CD14-positive monocyte (primary cell): ENCODE measurements at regions not wholly inside any gene's neighbourhood (a gene's known extent, or its start where the extent isn't known, plus 50 kb on each side); places are given as distances from the start of the nearest gene placed in this dataset.

Experiments
- DNase-seq, 3 donors: peaks; one replicate each; pipeline ENCODE4 v3.0.0-alpha.2; 2011 to 2022
- H2AFZ ChIP-seq: 2 replicates; pipeline ENCODE4 v1.6.0; 2012; ENCODE audit warnings: mild to moderate bottlenecking, low read depth, low read length, inconsistent platforms; ENCODE audit not compliant: insufficient read depth, poor library complexity, severe bottlenecking
- H3K27ac ChIP-seq, 2 donors: 1 replicate in 1 of 2; 2 replicates in 1 of 2; pipeline ENCODE4 v1.5.1; 2012 to 2013; ENCODE audit warnings: low read length in 2 of 2, control low read depth in 1 of 2, inconsistent platforms in 1 of 2, low read depth in 1 of 2, mild to moderate bottlenecking in 1 of 2
- H3K27me3 ChIP-seq, 2 donors: one replicate each; pipeline versions ENCODE4 v1.6.0 to v1.6.1; 2011 to 2013; ENCODE audit warnings: low read length in 2 of 2; ENCODE audit not compliant: control insufficient read depth in 2 of 2, insufficient read depth in 2 of 2
- H3K36me3 ChIP-seq, 2 donors: replicated peaks in 1 of 2; 1 replicate in 1 of 2; 2 replicates in 1 of 2; pipeline versions ENCODE4 v1.5.1 to v1.6.1; 2012 to 2013; ENCODE audit warnings: low read length in 2 of 2, control low read depth in 1 of 2, inconsistent platforms in 1 of 2, mild to moderate bottlenecking in 1 of 2; ENCODE audit not compliant: insufficient read depth in 2 of 2, control insufficient read depth in 1 of 2
- H3K4me1 ChIP-seq, 2 donors: 1 replicate in 1 of 2; 2 replicates in 1 of 2; pipeline versions ENCODE4 v1.5.1 to v1.6.1; 2012 to 2013; ENCODE audit warnings: low read length in 2 of 2, control low read depth in 1 of 2, inconsistent platforms in 1 of 2, mild to moderate bottlenecking in 1 of 2, moderate library complexity in 1 of 2; ENCODE audit not compliant: insufficient read depth in 2 of 2, control insufficient read depth in 1 of 2
- H3K4me2 ChIP-seq: replicated peaks from 2 replicates; pipeline ENCODE3; 2012; ENCODE audit warnings: low read length, moderate library complexity, mild to moderate bottlenecking; ENCODE audit not compliant: poor library complexity, severe bottlenecking; ENCODE audit errors: extremely low read depth
- H3K4me3 ChIP-seq, 3 experiments: fragments of 200-600 bp in 1 of 3; sonication (generic) in 1 of 3; replicated peaks in 1 of 3; 1 replicate in 2 of 3; 2 replicates in 1 of 3; pipeline ENCODE4 v1.5.1; 2011 to 2013; ENCODE audit warnings: low read length in 3 of 3, mild to moderate bottlenecking in 3 of 3, control low read depth in 2 of 3, low read depth in 2 of 3, inconsistent platforms in 1 of 3, moderate library complexity in 1 of 3
- H3K79me2 ChIP-seq: 2 replicates; pipeline ENCODE4 v1.6.0; 2012; ENCODE audit warnings: mild to moderate bottlenecking, control low read depth, inconsistent platforms, low read length, moderate library complexity; ENCODE audit not compliant: insufficient read depth
- H3K9ac ChIP-seq: 2 replicates; pipeline ENCODE4 v1.6.0; 2017; ENCODE audit warnings: low read length, mild to moderate bottlenecking; ENCODE audit not compliant: insufficient read depth, poor library complexity, severe bottlenecking
- H3K9me3 ChIP-seq, 2 donors: replicated peaks in 1 of 2; 1 replicate in 1 of 2; 2 replicates in 1 of 2; pipeline versions ENCODE4 v1.5.1 to v1.6.1; 2012 to 2013; ENCODE audit warnings: low read length in 2 of 2, control low read depth in 1 of 2; ENCODE audit not compliant: control insufficient read depth in 1 of 2, insufficient read depth in 1 of 2
- H4K20me1 ChIP-seq: 2 replicates; pipeline ENCODE4 v1.6.0; 2012; ENCODE audit warnings: mild to moderate bottlenecking, low read length, control low read depth, moderate library complexity; ENCODE audit not compliant: insufficient read depth
- H3K27ac Mint-ChIP-seq, 7 donors: one replicate each; pipeline ENCODE4 v1.8.0; 2020; ENCODE audit warnings: mild to moderate bottlenecking in 7 of 7, mixed read lengths in 7 of 7, moderate library complexity in 6 of 7, inconsistent platforms in 2 of 7
- H3K27me3 Mint-ChIP-seq, 3 donors: one replicate each; pipeline ENCODE4 v1.8.0; 2021 to 2022; ENCODE audit warnings: low read depth in 3 of 3, mild to moderate bottlenecking in 3 of 3, mixed read lengths in 3 of 3, moderate library complexity in 3 of 3, inconsistent platforms in 1 of 3
- H3K36me3 Mint-ChIP-seq, 2 donors: one replicate each; pipeline ENCODE4 v1.8.0; 2020; ENCODE audit warnings: mixed read lengths in 2 of 2, inconsistent platforms in 1 of 2, mild to moderate bottlenecking in 1 of 2
- H3K4me1 Mint-ChIP-seq: one replicate; pipeline ENCODE4 v1.8.0; 2020; ENCODE audit warnings: mild to moderate bottlenecking, mixed read lengths
- H3K4me3 Mint-ChIP-seq, 2 donors: one replicate each; pipeline ENCODE4 v1.8.0; 2020; ENCODE audit warnings: mild to moderate bottlenecking in 2 of 2, mixed read lengths in 2 of 2, moderate library complexity in 1 of 2
- H3K9me3 Mint-ChIP-seq, 7 donors: one replicate each; pipeline ENCODE4 v1.8.0; 2020 to 2022; ENCODE audit warnings: mixed read lengths in 7 of 7, mild to moderate bottlenecking in 6 of 7, moderate library complexity in 6 of 7, inconsistent platforms in 2 of 7
- WGBS: methylation state at CpG from one replicate; pipeline ENCODE4 v1.1.5; 2013; ENCODE audit warnings: missing lambda C conversion rate; ENCODE audit not compliant: insufficient coverage; 5-methylcytosine and 5-hydroxymethylcytosine counted together
- intact Hi-C, 2 donors: fragments of 100-400 bp; cut with micrococcal nuclease; formaldehyde crosslinking; loops; one replicate each; pipeline versions ENCODE4 v1.15.0 to v1.15.1; 2023
- TF ChIP-seq, protein P1 (sequence below): fragments of 200-600 bp; IDR thresholded peaks from one replicate; pipeline ENCODE4 v1.8.0; 2022; ENCODE audit warnings: antibody characterized with exemption, mild to moderate bottlenecking

DNA sequence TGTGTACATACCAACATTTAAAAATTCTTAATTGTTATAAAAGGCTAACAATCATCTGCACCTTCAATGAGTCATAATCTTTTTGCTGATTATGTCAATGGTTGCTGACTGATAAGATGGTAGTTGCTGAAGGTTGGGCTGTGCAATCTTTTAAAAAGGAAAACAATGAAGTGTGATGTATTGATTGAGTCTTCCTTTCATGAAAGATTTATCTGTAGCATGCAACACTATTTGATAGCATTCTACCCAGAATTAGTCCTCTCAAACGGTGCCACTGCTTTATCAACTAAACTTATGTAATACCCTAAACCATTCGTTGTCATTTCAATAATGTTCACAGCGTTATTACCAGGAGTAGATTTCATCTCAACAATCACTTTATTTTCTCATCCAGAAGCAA lies 2360.6 kb downstream of the PCDH9 start:
- no peaks in the 10 kb centered on the region for H3K27me3 Mint-ChIP-seq
- no peak overlapping the region for H3K9ac ChIP-seq
- no peaks in the 10 kb centered on the region for H3K27me3 ChIP-seq
- H3K4me2 ChIP-seq = no peak overlapping the region
- no peaks in the 10 kb centered on the region for H3K4me1 Mint-ChIP-seq
- intact Hi-C loops = no loop called here
- H3K9me3 ChIP-seq = peaks cover 11% of the 10 kb centered on the region in 2 donors
- H3K4me1 ChIP-seq = no peaks in the 10 kb centered on the region
- no peak overlapping the region for H3K4me3 ChIP-seq
- DNase-seq = no peak
- H3K4me3 Mint-ChIP-seq = no peak overlapping the region
- H3K36me3 ChIP-seq = no peaks in the 10 kb centered on the region
- no peaks in the 10 kb centered on the region for H3K79me2 ChIP-seq
- no peaks in the 10 kb centered on the region for H4K20me1 ChIP-seq
- WGBS = 78% methylated on average over 3 of the region's 3 CpGs
- peaks cover 4 to 12% (median 6%) of the 10 kb centered on the region in 7 donors for H3K9me3 Mint-ChIP-seq
- TF ChIP-seq, protein P1, sequence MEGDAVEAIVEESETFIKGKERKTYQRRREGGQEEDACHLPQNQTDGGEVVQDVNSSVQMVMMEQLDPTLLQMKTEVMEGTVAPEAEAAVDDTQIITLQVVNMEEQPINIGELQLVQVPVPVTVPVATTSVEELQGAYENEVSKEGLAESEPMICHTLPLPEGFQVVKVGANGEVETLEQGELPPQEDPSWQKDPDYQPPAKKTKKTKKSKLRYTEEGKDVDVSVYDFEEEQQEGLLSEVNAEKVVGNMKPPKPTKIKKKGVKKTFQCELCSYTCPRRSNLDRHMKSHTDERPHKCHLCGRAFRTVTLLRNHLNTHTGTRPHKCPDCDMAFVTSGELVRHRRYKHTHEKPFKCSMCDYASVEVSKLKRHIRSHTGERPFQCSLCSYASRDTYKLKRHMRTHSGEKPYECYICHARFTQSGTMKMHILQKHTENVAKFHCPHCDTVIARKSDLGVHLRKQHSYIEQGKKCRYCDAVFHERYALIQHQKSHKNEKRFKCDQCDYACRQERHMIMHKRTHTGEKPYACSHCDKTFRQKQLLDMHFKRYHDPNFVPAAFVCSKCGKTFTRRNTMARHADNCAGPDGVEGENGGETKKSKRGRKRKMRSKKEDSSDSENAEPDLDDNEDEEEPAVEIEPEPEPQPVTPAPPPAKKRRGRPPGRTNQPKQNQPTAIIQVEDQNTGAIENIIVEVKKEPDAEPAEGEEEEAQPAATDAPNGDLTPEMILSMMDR = no peak
- H3K27ac ChIP-seq = no peak overlapping the region
- H3K36me3 Mint-ChIP-seq = no peaks in the 10 kb centered on the region
- H3K27ac Mint-ChIP-seq = no peak overlapping the region
- H2AFZ ChIP-seq = no peak overlapping the region

- Mint-ChIP-seq H3K9me3 (peaks cover 6 to 12% (median 7%) of the 10 kb centered on the region in 7 donors), H3K27ac (no peak overlapping the region), H3K4me3 (no peak overlapping the region), H3K4me1 (no peaks in the 10 kb centered on the region), H3K36me3 (no peaks in the 10 kb centered on the region), H3K27me3 (no peaks in the 10 kb centered on the region)
- Histone ChIP-seq H4K20me1 (no peaks in the 10 kb centered on the region), H3K27me3 (no peaks in the 10 kb centered on the region), H3K9ac (no peak overlapping the region), H3K4me2 (no peak overlapping the region), H3K4me3 (no peak overlapping the region), H3K27ac (no peak overlapping the region), H3K36me3 (no peaks in the 10 kb centered on the region), H3K4me1 (no peaks in the 10 kb centered on the region), H3K9me3 (peaks cover 11% of the 10 kb centered on the region in 2 donors), H3K79me2 (no peaks in the 10 kb centered on the region), H2AFZ (no peak overlapping the region)
- TF ChIP-seq, protein P1 = no peak
- DNase-seq = no peak
- no CpG with 5 or more reads among the region's 2 CpGs for WGBS
- intact Hi-C loops = no loop called here
These were observed 2362.3 kb downstream of the PCDH9 start for GRCh38 chr13:64867856-64868255.
